GM19438 (cell line): ENCODE measurements at regions not wholly inside any gene's neighbourhood (a gene's known extent, or its start where the extent isn't known, plus 50 kb on each side); places are given as distances from the start of the nearest gene placed in this dataset.
"Not testable (repeated sequence)": the region's sequence is repeated elsewhere in the genome, so short reads cannot be mapped to it uniquely, and the experiment has no call there.

Source experiments
- ATAC-seq: cut with Tn5 transposase; IDR thresholded peaks from one replicate; pipeline ENCODE4 v1.9.1; 2021; ENCODE audit warnings: low read depth; ENCODE audit not compliant: unreplicated experiment

DNA sequence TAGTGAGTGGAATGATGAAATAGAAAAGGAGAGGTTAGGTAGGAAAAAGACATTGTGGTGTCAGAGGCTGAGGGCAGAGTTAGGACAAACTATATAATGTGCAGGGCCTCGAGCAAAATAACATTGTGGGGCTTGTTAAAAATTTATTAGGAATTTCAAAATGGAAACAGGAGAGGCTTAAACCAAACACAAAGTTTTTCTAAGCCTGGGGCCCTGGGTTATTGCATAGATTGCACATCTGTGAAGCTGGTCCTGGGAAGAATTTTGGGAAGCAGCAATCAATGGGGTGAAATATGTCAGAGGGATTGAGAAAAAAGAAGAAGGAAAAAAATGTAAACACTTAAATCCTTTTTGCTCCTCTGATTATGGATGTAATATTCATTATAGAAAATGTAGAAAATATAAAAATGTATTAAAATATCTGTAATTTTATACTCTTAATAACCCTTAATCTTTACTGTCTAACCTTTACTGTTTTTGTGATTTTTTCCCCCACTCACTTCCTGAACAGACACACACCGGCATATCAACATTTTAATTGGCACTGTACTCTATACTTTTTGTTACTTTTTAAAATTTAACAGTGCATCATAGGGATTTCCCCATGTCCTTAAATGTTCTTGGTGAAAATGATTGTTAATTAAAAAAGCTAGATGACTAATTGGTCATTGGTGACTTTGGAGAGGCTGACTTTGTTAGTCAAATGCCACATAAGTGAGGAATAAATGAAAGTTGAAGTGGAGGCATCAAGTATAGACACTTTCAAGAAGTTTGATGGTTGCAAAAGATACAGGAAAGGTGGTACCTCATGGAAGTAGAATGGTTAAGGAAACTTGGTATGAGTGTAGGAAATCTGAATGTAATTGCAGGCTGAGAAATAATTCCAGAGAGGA, 183.4 kb downstream of the NFKBIZ start:
- no peak for ATAC-seq

DNA sequence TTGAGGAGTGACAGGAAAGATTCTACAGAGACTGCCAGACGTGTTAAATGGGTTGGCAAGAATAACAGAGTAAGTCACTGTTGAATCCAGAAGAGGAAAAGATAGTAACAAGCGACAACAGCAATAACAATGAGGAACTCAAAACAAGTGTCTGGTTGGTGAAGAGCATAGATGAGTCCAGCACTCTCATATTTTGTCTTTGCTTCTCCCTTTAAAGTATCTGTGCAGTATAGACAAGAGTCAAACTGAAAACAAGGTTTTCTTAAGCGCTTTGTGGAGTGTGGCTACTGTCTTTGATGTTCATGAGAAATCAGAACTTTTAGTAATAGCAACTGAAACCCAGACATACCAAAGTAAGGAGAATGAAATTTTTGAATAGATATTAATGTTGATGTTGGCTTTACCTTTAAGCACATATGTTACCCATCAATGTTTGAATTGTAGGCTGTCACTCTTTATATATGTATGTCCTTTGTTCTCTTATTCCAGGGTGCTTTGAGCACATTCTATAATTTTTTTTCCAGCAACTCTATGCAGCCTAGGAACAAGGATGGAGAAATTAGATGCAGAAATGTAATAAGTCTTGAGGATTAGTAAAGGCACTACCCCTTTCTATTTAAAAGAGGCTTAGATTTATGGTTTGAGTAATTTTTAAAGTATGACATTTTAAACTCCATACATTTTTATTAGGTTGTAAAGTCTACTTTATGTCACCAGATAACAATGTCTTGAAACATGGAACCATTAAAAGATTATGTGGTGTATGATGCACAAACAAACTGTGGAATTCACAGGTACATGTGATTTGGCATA, 185.5 kb downstream of the NFKBIZ start:
- ATAC-seq = no peak

DNA sequence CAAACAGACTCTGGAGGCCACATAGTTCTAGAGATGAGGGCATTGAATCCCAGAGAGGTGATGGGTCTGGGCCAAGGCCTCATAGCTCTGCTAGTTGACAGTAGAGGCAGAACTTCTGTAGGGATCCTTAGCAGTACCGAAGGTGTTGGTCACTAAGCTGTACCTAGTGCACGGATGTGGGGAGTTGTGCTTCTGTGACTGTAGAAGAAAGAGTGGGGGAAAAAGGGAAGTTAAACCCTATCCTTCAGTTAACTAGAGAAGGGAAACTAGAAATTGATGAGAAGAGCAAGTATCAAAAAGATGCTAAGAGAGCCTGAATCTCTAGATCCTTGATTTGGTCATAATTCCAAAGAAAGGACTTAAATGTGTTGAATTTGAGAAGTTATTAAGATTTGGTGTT, 186.7 kb downstream of the NFKBIZ start:
- ATAC-seq = no peak

DNA sequence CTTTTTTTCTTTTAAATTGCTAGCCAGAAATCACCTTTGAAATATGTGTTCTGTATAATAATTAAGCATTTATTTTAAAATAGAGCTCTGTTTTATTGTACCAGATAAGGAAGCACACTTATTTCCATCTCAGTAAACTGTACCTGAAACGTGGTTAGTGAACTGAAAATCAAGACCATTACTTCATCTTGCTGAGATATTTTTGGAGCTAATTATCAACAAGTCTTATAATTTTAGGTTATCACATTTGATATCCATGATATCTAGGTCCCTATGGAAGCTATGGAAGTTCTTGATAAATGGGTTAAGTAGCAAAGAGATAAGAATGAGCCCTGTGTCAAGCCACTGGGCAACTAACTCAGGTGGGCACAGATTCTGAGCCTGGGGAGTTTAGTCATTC, 187.2 kb downstream of the NFKBIZ start:
- no peak for ATAC-seq

DNA sequence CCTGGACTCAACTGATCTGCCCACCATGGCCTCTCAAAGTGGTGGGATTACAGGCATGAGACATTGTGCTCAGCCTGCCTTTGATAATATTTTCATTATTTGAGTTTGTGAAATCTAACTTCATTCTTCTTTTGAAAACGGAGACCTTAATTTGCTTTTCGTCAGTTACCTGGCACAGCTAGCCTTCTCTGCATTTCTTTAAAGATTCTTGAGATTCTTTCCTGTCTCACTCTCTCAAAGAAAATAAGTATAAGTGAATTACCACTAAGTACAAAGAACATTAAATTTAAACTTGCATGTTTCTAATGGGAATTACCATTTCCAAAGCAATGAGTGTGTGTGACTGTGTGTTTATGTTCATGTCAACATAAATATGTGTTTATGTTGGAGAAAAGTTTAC, 187.9 kb downstream of the NFKBIZ start:
- ATAC-seq = no peak

- no peak for ATAC-seq
These were observed 188.5 kb downstream of the NFKBIZ start for GRCh38 chr3:102037791-102038190.

- peak; percentile 79 for ATAC-seq
These were observed 189.3 kb downstream of the NFKBIZ start for GRCh38 chr3:102038477-102039142.

- ATAC-seq = not testable (repeated sequence)
These were observed 190.8 kb downstream of the NFKBIZ start for GRCh38 chr3:102040144-102040543.

GRCh38 chr3:102053375-102053989, 204.2 kb downstream of the NFKBIZ start:
- ATAC-seq = no peak

- ATAC-seq = no peak
These were observed 205.3 kb downstream of the NFKBIZ start for GRCh38 chr3:102054543-102055080.

- ATAC-seq = peak; percentile 76
These were observed 208.6 kb downstream of the NFKBIZ start for GRCh38 chr3:102057781-102058421.

GRCh38 chr3:102059145-102059943, 210.0 kb downstream of the NFKBIZ start:
- peak; percentile 81 for ATAC-seq

- no peak for ATAC-seq
These were observed 211.5 kb downstream of the NFKBIZ start for GRCh38 chr3:102060814-102061213.

- ATAC-seq = no peak
These were observed 214.3 kb downstream of the NFKBIZ start for GRCh38 chr3:102063572-102063971.

- no peak for ATAC-seq
These were observed 217.2 kb downstream of the NFKBIZ start for GRCh38 chr3:102066470-102066869.

- no peak for ATAC-seq
These were observed 219.0 kb downstream of the NFKBIZ start for GRCh38 chr3:102068327-102068726.

DNA sequence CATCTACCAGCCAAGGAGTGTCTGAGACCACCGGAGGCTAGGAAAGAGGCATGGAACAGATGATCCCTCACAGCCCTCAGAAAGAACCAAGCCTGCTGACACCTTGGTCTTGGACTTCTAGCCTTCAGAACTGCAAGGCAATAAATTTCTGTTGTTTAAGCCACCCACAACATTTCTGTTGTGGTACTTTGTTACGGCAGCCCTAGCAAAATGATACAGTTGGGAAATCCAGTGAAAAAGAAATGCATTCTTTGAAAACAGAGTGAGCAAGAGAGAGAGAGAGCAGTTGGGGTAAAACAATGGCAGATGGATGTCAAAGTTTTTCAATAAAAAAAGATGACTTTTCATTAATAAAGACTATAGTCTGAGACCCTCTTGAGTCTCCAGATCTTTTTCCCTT, 219.4 kb downstream of the NFKBIZ start:
- ATAC-seq = no peak

- ATAC-seq = no peak
These were observed 219.9 kb downstream of the NFKBIZ start for GRCh38 chr3:102069211-102069662.

DNA sequence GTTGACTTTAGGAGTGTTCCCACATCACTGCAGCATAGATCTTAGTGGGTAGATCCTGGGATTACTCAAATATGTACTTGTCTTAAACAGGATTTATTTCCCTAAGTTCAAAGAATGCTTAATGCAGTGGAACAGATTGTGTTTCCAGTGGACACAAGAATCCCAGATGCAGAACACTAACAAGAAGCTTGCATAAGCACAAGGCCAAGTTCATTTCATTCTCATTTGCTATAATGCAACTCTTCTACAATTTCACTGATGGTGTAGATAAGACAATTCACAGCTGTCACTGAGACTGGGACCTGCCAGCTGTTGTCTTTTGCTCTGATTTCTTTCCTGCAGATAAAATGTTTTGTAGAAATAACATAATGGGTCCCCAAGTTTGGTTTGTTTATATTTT, 225.6 kb downstream of the NFKBIZ start:
- ATAC-seq = no peak
